CD4-positive, alpha-beta memory T cell (primary cell): ENCODE measurements at regions not wholly inside any gene's neighbourhood (a gene's known extent, or its start where the extent isn't known, plus 50 kb on each side); places are given as distances from the start of the nearest gene placed in this dataset.

Source experiments
- CTCF ChIA-PET: fragments of 350-600 bp; sonication (Branson Sonifier 250); formaldehyde crosslinking; loops from one replicate; lab custom pipeline; 2021; ENCODE audit warnings: inconsistent platforms; ENCODE audit not compliant: partially characterized antibody; lab: Charles Lee
- POLR2A ChIA-PET: fragments of 350-600 bp; sonication (Branson Sonifier 250); formaldehyde crosslinking; loops from one replicate; lab custom pipeline; 2021; ENCODE audit not compliant: partially characterized antibody; lab: Charles Lee
- DNase-seq, 5 donors: peaks; one replicate each; pipeline versions ENCODE4 v3.0.0 to v3.0.0-alpha.2; 2020 to 2022; ENCODE audit warnings: mixed read lengths in 1 of 5
- H3K27ac ChIP-seq: one replicate; pipeline ENCODE4 v1.7.0; 2013; ENCODE audit warnings: low read depth, low read length
- H3K27me3 ChIP-seq: 2 replicates; pipeline ENCODE4 v1.7.0; 2013; ENCODE audit warnings: mild to moderate bottlenecking, low read length, moderate library complexity; ENCODE audit not compliant: insufficient read depth
- H3K36me3 ChIP-seq: 2 replicates; pipeline ENCODE4 v1.7.0; 2013; ENCODE audit warnings: mild to moderate bottlenecking, low read length, moderate library complexity; ENCODE audit not compliant: insufficient read depth
- H3K4me1 ChIP-seq: 2 replicates; pipeline ENCODE4 v1.7.0; 2013; ENCODE audit warnings: mild to moderate bottlenecking, low read length, moderate library complexity; ENCODE audit not compliant: insufficient read depth
- H3K4me3 ChIP-seq, 2 donors: one replicate each; pipeline ENCODE4 v1.7.0; 2013; ENCODE audit warnings: low read length in 2 of 2, mild to moderate bottlenecking in 1 of 2
- H3K9me3 ChIP-seq, 2 donors: one replicate each; pipeline ENCODE4 v1.7.0; 2013; ENCODE audit warnings: low read length in 2 of 2, control low read depth in 1 of 2; ENCODE audit not compliant: control insufficient read depth in 1 of 2
- H3K27ac Mint-ChIP-seq, 7 donors: one replicate each; pipeline ENCODE4 v1.8.0; 2020 to 2021; ENCODE audit warnings: mixed read lengths in 7 of 7, mild to moderate bottlenecking in 6 of 7, inconsistent platforms in 3 of 7, moderate library complexity in 3 of 7
- H3K27me3 Mint-ChIP-seq, 2 donors: one replicate each; pipeline ENCODE4 v1.8.0; 2020 to 2021; ENCODE audit warnings: mixed read lengths in 2 of 2
- H3K36me3 Mint-ChIP-seq, 2 donors: one replicate each; pipeline ENCODE4 v1.8.0; 2020 to 2021; ENCODE audit warnings: mixed read lengths in 2 of 2, inconsistent platforms in 1 of 2, mild to moderate bottlenecking in 1 of 2
- H3K4me1 Mint-ChIP-seq, 4 donors: one replicate each; pipeline ENCODE4 v1.8.0; 2020 to 2021; ENCODE audit warnings: mixed read lengths in 4 of 4, mild to moderate bottlenecking in 1 of 4
- H3K4me3 Mint-ChIP-seq, 8 donors: one replicate each; pipeline ENCODE4 v1.8.0; 2020 to 2021; ENCODE audit warnings: mixed read lengths in 8 of 8, mild to moderate bottlenecking in 7 of 8, moderate library complexity in 6 of 8, inconsistent platforms in 3 of 8
- H3K9me3 Mint-ChIP-seq, 8 donors: one replicate each; pipeline ENCODE4 v1.8.0; 2020 to 2021; ENCODE audit warnings: mixed read lengths in 8 of 8, mild to moderate bottlenecking in 5 of 8, inconsistent platforms in 3 of 8, moderate library complexity in 1 of 8
- intact Hi-C: fragments of 100-400 bp; cut with micrococcal nuclease; formaldehyde crosslinking; loops from one replicate; pipeline ENCODE4 v1.15.1; 2023

- no peaks in the 10 kb centered on the region for H3K4me1 Mint-ChIP-seq
- no peak overlapping the region for H3K27ac Mint-ChIP-seq
- Histone ChIP-seq H3K27ac (no peak overlapping the region), H3K9me3 (no peaks in the 10 kb centered on the region), H3K4me1 (no peaks in the 10 kb centered on the region), H3K27me3 (no peaks in the 10 kb centered on the region), H3K36me3 (no peaks in the 10 kb centered on the region), H3K4me3 (no peak overlapping the region)
- peaks cover 0 to 4% (median 0%) of the 10 kb centered on the region in 8 donors for H3K9me3 Mint-ChIP-seq
- no peaks in the 10 kb centered on the region for H3K36me3 Mint-ChIP-seq
- intact Hi-C loops, result no loop called here
- no peak overlapping the region for H3K4me3 Mint-ChIP-seq
- DNase-seq, result no peak
- CTCF ChIA-PET, result no interaction called here
- peaks cover 0 to 2% of the 10 kb centered on the region in 2 donors for H3K27me3 Mint-ChIP-seq
- POLR2A ChIA-PET, result no interaction called here
These were observed 325.1 kb downstream of the EFNB2 start for GRCh38 chr13:106210324-106210723.

GRCh38 chr13:106205871-106206270, 329.6 kb downstream of the EFNB2 start:
- Histone ChIP-seq H3K27ac (no peak overlapping the region), H3K4me1 (no peaks in the 10 kb centered on the region), H3K36me3 (no peaks in the 10 kb centered on the region), H3K9me3 (no peaks in the 10 kb centered on the region), H3K4me3 (no peak overlapping the region), H3K27me3 (no peaks in the 10 kb centered on the region)
- Mint-ChIP-seq H3K9me3 (peaks cover 0 to 4% (median 0%) of the 10 kb centered on the region in 8 donors), H3K4me1 (no peaks in the 10 kb centered on the region), H3K27ac (no peak overlapping the region), H3K4me3 (no peak overlapping the region), H3K36me3 (no peaks in the 10 kb centered on the region), H3K27me3 (peaks cover 0 to 2% of the 10 kb centered on the region in 2 donors)
- intact Hi-C loops, result no loop called here
- no peak for DNase-seq
- ChIA-PET POLR2A (no interaction called here), CTCF (no interaction called here)

GRCh38 chr13:106197496-106197895, 338.0 kb downstream of the EFNB2 start:
- Mint-ChIP-seq H3K9me3 (peaks cover 0 to 2% (median 0%) of the 10 kb centered on the region in 8 donors), H3K36me3 (no peaks in the 10 kb centered on the region), H3K4me1 (no peaks in the 10 kb centered on the region), H3K27me3 (peaks cover 0 to 2% of the 10 kb centered on the region in 2 donors), H3K4me3 (no peak overlapping the region), H3K27ac (no peak overlapping the region)
- intact Hi-C loops, result no loop called here
- H3K9me3 ChIP-seq, result no peaks in the 10 kb centered on the region
- POLR2A ChIA-PET, result no interaction called here
- H3K36me3 ChIP-seq, result no peaks in the 10 kb centered on the region
- CTCF ChIA-PET, result no interaction called here
- no peak overlapping the region for H3K27ac ChIP-seq
- DNase-seq, result no peak
- H3K4me1 ChIP-seq, result no peaks in the 10 kb centered on the region
- no peak overlapping the region for H3K4me3 ChIP-seq
- H3K27me3 ChIP-seq, result no peaks in the 10 kb centered on the region

GRCh38 chr13:106187501-106188095, 347.9 kb downstream of the EFNB2 start:
- Histone ChIP-seq H3K27me3 (no peaks in the 10 kb centered on the region), H3K9me3 (no peaks in the 10 kb centered on the region), H3K4me3 (no peak overlapping the region), H3K4me1 (no peaks in the 10 kb centered on the region), H3K36me3 (no peaks in the 10 kb centered on the region), H3K27ac (no peak overlapping the region)
- peaks cover 0 to 14% (median 4%) of the 10 kb centered on the region in 8 donors for H3K9me3 Mint-ChIP-seq
- H3K4me3 Mint-ChIP-seq, result no peak overlapping the region
- intact Hi-C loops, result no loop called here
- no peak for DNase-seq
- POLR2A ChIA-PET, result no interaction called here
- peaks cover 2 to 3% of the 10 kb centered on the region in 2 donors for H3K27me3 Mint-ChIP-seq
- H3K36me3 Mint-ChIP-seq, result no peaks in the 10 kb centered on the region
- H3K27ac Mint-ChIP-seq, result no peak overlapping the region
- no peaks in the 10 kb centered on the region for H3K4me1 Mint-ChIP-seq
- CTCF ChIA-PET, result no interaction called here

GRCh38 chr13:106187101-106187500, 348.4 kb downstream of the EFNB2 start:
- no peak for DNase-seq
- Histone ChIP-seq H3K27ac (no peak overlapping the region), H3K9me3 (no peaks in the 10 kb centered on the region), H3K4me3 (no peak overlapping the region), H3K27me3 (no peaks in the 10 kb centered on the region), H3K36me3 (no peaks in the 10 kb centered on the region), H3K4me1 (no peaks in the 10 kb centered on the region)
- CTCF ChIA-PET, result no interaction called here
- no peak overlapping the region for H3K27ac Mint-ChIP-seq
- POLR2A ChIA-PET, result no interaction called here
- no peak overlapping the region for H3K4me3 Mint-ChIP-seq
- H3K27me3 Mint-ChIP-seq, result peaks cover 2 to 3% of the 10 kb centered on the region in 2 donors
- intact Hi-C loops, result no loop called here
- peaks cover 0 to 14% (median 5%) of the 10 kb centered on the region in 8 donors for H3K9me3 Mint-ChIP-seq
- H3K36me3 Mint-ChIP-seq, result no peaks in the 10 kb centered on the region
- no peaks in the 10 kb centered on the region for H3K4me1 Mint-ChIP-seq

- peaks cover 0 to 14% (median 5%) of the 10 kb centered on the region in 8 donors for H3K9me3 Mint-ChIP-seq
- ChIA-PET CTCF (no interaction called here), POLR2A (no interaction called here)
- H3K4me3 ChIP-seq, result no peak overlapping the region
- no peaks in the 10 kb centered on the region for H3K4me1 Mint-ChIP-seq
- no peaks in the 10 kb centered on the region for H3K9me3 ChIP-seq
- DNase-seq, result no peak
- H3K27me3 ChIP-seq, result no peaks in the 10 kb centered on the region
- no peaks in the 10 kb centered on the region for H3K36me3 ChIP-seq
- no peak overlapping the region for H3K27ac ChIP-seq
- H3K27ac Mint-ChIP-seq, result no peak overlapping the region
- no peak overlapping the region for H3K4me3 Mint-ChIP-seq
- peaks cover 2 to 3% of the 10 kb centered on the region in 2 donors for H3K27me3 Mint-ChIP-seq
- H3K36me3 Mint-ChIP-seq, result no peaks in the 10 kb centered on the region
- intact Hi-C loops, result no loop called here
- H3K4me1 ChIP-seq, result no peaks in the 10 kb centered on the region
These were observed 349.0 kb downstream of the EFNB2 start for GRCh38 chr13:106186366-106187030.

- no peak overlapping the region for H3K4me3 Mint-ChIP-seq
- H3K9me3 Mint-ChIP-seq, result peaks cover 0 to 14% (median 7%) of the 10 kb centered on the region in 8 donors
- no peak overlapping the region for H3K4me3 ChIP-seq
- H3K27ac Mint-ChIP-seq, result no peak overlapping the region
- no peak for DNase-seq
- intact Hi-C loops, result no loop called here
- no peaks in the 10 kb centered on the region for H3K4me1 ChIP-seq
- peaks cover 2 to 3% of the 10 kb centered on the region in 2 donors for H3K27me3 Mint-ChIP-seq
- CTCF ChIA-PET, result no interaction called here
- no peaks in the 10 kb centered on the region for H3K36me3 Mint-ChIP-seq
- H3K27ac ChIP-seq, result no peak overlapping the region
- POLR2A ChIA-PET, result no interaction called here
- no peaks in the 10 kb centered on the region for H3K4me1 Mint-ChIP-seq
- no peaks in the 10 kb centered on the region for H3K9me3 ChIP-seq
- no peaks in the 10 kb centered on the region for H3K27me3 ChIP-seq
- no peaks in the 10 kb centered on the region for H3K36me3 ChIP-seq
These were observed 350.7 kb downstream of the EFNB2 start for GRCh38 chr13:106184790-106185189.
